Tibial nerve (tissue), 4 donors: ENCODE measurements at regions not wholly inside any gene's neighbourhood (a gene's known extent, or its start where the extent isn't known, plus 50 kb on each side); places are given as distances from the start of the nearest gene placed in this dataset.

Experiments used
- DNase-seq, 2 donors: peaks; one replicate each; pipeline ENCODE4 v3.0.0-alpha.2; 2019; ENCODE audit warnings: low spot score in 2 of 2
- H3K27ac ChIP-seq, 4 donors: fragments of 200-600 bp; sonication (generic) in 3 of 4; one replicate each; pipeline ENCODE4 v1.5.1; 2017 to 2019; ENCODE audit warnings: mild to moderate bottlenecking in 1 of 4
- H3K27me3 ChIP-seq, 2 donors: fragments of 200-600 bp; sonication (generic) in 1 of 2; one replicate each; pipeline versions ENCODE4 v1.5.1 to v1.6.0; 2017 to 2019
- H3K36me3 ChIP-seq, 3 donors: fragments of 200-600 bp; sonication (generic); one replicate each; pipeline ENCODE4 v1.5.1; 2018 to 2019
- H3K4me1 ChIP-seq, 4 donors: fragments of 200-600 bp; sonication (generic) in 3 of 4; one replicate each; pipeline ENCODE4 v1.5.1; 2017 to 2019
- H3K4me3 ChIP-seq, 4 donors: fragments of 200-600 bp; sonication (generic) in 3 of 4; one replicate each; pipeline ENCODE4 v1.5.1; 2017 to 2019; ENCODE audit warnings: mild to moderate bottlenecking in 1 of 4, moderate library complexity in 1 of 4
- H3K9me3 ChIP-seq, 4 donors: fragments of 200-600 bp; sonication (generic) in 3 of 4; one replicate each; pipeline ENCODE4 v1.5.1; 2017 to 2019
- CTCF ChIP-seq, 5 experiments: fragments of 200-600 bp in 3 of 5; fragments of 450-650 bp in 2 of 5; sonication (generic) in 3 of 5; IDR thresholded peaks; one replicate each; pipeline ENCODE4 v1.5.1; 2016 to 2019; ENCODE audit warnings: antibody characterized with exemption in 5 of 5, mild to moderate bottlenecking in 3 of 5, moderate library complexity in 2 of 5
- EP300 ChIP-seq, 2 donors: sonication (generic); formaldehyde crosslinking; IDR thresholded peaks; one replicate each; pipeline ENCODE4 v1.6.1; 2017; ENCODE audit warnings: antibody characterized with exemption in 2 of 2, mild to moderate bottlenecking in 1 of 2
- POLR2A ChIP-seq, 2 donors: fragments of 450-650 bp; IDR thresholded peaks; one replicate each; pipeline ENCODE4 v1.6.1; 2017; ENCODE audit warnings: antibody characterized with exemption in 2 of 2, mild to moderate bottlenecking in 2 of 2, moderate library complexity in 2 of 2
- WGBS, 2 donors: methylation state at CpG; one replicate each; pipeline ENCODE4 v1.1.5; 2018; 5-methylcytosine and 5-hydroxymethylcytosine counted together

GRCh38 chr5:56608217-56608925 is 207.0 kb upstream of the MAP3K1 start:
- H3K4me1 ChIP-seq = peaks cover 0 to 9% (median 4%) of the 10 kb centered on the region in 4 donors
- no peak overlapping the region for H3K27ac ChIP-seq
- no peaks in the 10 kb centered on the region for H3K27me3 ChIP-seq
- DNase-seq = no peak
- H3K9me3 ChIP-seq = peaks cover 0 to 9% (median 2%) of the 10 kb centered on the region in 4 donors
- no peaks in the 10 kb centered on the region for H3K36me3 ChIP-seq
- 67 to 69% methylated on average over 6 of the region's 6 CpGs for WGBS, 2 donors
- no peak for TF ChIP-seq EP300 (IDR thresholded peaks at IDR 0.05)
- no peak for TF ChIP-seq POLR2A (IDR thresholded peaks at IDR 0.05)
- no peak for TF ChIP-seq CTCF (IDR thresholded peaks at IDR 0.05)
- no peak overlapping the region for H3K4me3 ChIP-seq

- Histone ChIP-seq H3K4me3 (no peak overlapping the region), H3K27me3 (no peaks in the 10 kb centered on the region), H3K4me1 (peaks cover 0 to 9% (median 4%) of the 10 kb centered on the region in 4 donors), H3K9me3 (peaks cover 0 to 9% (median 2%) of the 10 kb centered on the region in 4 donors), H3K27ac (no peak overlapping the region), H3K36me3 (no peaks in the 10 kb centered on the region)
- 59 to 76% methylated on average over 4 of the region's 4 CpGs for whole genome bisulfite sequencing, 2 donors
- no peak for TF ChIP-seq EP300 (IDR thresholded peaks at IDR 0.05)
- no peak for TF ChIP-seq POLR2A (IDR thresholded peaks at IDR 0.05)
- no peak for TF ChIP-seq CTCF (IDR thresholded peaks at IDR 0.05)
- no peak for DNase-seq
Measured at GRCh38 chr5:56607551-56607950, 207.8 kb upstream of the MAP3K1 start.

GRCh38 chr5:56607074-56607473 is 208.3 kb upstream of the MAP3K1 start:
- WGBS, 2 donors = 42 to 43% methylated on average over 4 of the region's 4 CpGs
- Histone ChIP-seq H3K36me3 (no peaks in the 10 kb centered on the region), H3K4me3 (no peak overlapping the region), H3K27me3 (no peaks in the 10 kb centered on the region), H3K27ac (no peak overlapping the region), H3K4me1 (peaks cover 0 to 9% (median 4%) of the 10 kb centered on the region in 4 donors), H3K9me3 (peaks cover 0 to 9% (median 2%) of the 10 kb centered on the region in 4 donors)
- DNase-seq = no peak
- TF ChIP-seq EP300 (IDR thresholded peaks at IDR 0.05) (no peak), POLR2A (IDR thresholded peaks at IDR 0.05) (no peak), CTCF (IDR thresholded peaks at IDR 0.05) (no peak)

- DNase-seq = no peak
- WGBS, 2 donors = 77 to 92% methylated on average over 3 of the region's 3 CpGs
- no peaks in the 10 kb centered on the region for H3K36me3 ChIP-seq
- H3K27ac ChIP-seq = no peak overlapping the region
- H3K9me3 ChIP-seq = peaks cover 0 to 2% (median 0%) of the 10 kb centered on the region in 4 donors
- H3K4me1 ChIP-seq = peaks cover 0 to 9% (median 4%) of the 10 kb centered on the region in 4 donors
- H3K27me3 ChIP-seq = no peaks in the 10 kb centered on the region
- H3K4me3 ChIP-seq = no peak overlapping the region
- TF ChIP-seq EP300 (IDR thresholded peaks at IDR 0.05) (no peak), POLR2A (IDR thresholded peaks at IDR 0.05) (no peak), CTCF (IDR thresholded peaks at IDR 0.05) (no peak)
Measured at GRCh38 chr5:56606192-56606591, 209.2 kb upstream of the MAP3K1 start.

- WGBS, 2 donors = 97 to 99% methylated on average over 5 of the region's 5 CpGs
- Histone ChIP-seq H3K27me3 (no peaks in the 10 kb centered on the region), H3K4me1 (peaks cover 0 to 9% (median 4%) of the 10 kb centered on the region in 4 donors), H3K36me3 (no peaks in the 10 kb centered on the region), H3K27ac (no peak overlapping the region), H3K4me3 (no peak overlapping the region), H3K9me3 (no peaks in the 10 kb centered on the region)
- DNase-seq = no peak
- TF ChIP-seq POLR2A (IDR thresholded peaks at IDR 0.05) (no peak), EP300 (IDR thresholded peaks at IDR 0.05) (no peak), CTCF (IDR thresholded peaks at IDR 0.05) (no peak)
Measured at GRCh38 chr5:56605231-56605630, 210.1 kb upstream of the MAP3K1 start.
